ENCODE measurements at regions not wholly inside any gene's neighbourhood (a gene's known extent, or its start where the extent isn't known, plus 50 kb on each side); places are given as distances from the start of the nearest gene placed in this dataset.

DNA sequence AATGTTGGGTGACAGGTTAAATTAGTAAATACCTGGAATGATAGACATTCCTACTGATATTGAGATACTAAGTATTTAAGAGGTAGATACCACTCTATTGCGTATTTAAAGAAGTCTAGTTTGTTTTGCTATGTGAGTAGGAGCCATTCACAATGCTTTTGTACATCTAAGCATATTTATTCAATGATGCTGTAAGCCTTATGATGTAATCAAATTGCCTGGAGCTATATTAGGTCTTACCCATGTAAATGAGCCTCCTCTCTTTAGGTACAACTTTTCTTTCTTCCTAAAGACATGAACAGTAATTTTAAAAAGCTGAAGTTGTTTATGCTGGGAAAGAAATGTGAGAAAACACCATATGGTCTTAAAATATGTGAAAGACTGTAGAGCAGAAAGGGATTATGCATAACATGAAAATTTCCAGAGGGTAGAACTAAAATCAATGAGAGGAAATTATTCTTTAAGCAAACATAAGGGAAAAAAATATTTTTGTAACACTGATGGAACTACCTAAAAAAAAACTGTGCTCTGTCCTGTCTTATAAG is 526.7 kb downstream of the EPHA7 start:
- H2BK15ac ChIP-seq (ENCODE audit: low read length), result no peak overlapping the region
- no peak overlapping the region for H3K27ac ChIP-seq (ENCODE audit: low read depth, low read length)
- no peak overlapping the region for H2BK12ac ChIP-seq (ENCODE audit: low read depth, low read length)
- H4K5ac ChIP-seq (ENCODE audit: insufficient read length, low read depth, low read length), result no peak overlapping the region
- POLR2A ChIA-PET (ENCODE audit: partially characterized antibody), result no interaction called here
- no peaks in the 10 kb centered on the region for H3K9me3 ChIP-seq (ENCODE audit: insufficient read depth in 2 of 2, low read depth in 1 of 2, low read length in 1 of 2)
- no peaks in the 10 kb centered on the region for H3K79me1 ChIP-seq (ENCODE audit: low read depth, low read length)
- H4K91ac ChIP-seq (replicated peaks; ENCODE audit: insufficient read length, low read length), result no peak overlapping the region
- no peak overlapping the region for H3K23ac ChIP-seq (ENCODE audit: insufficient read length)
- no peaks in the 10 kb centered on the region for H3K36me3 ChIP-seq (ENCODE audit: control insufficient read depth in 2 of 4, insufficient read depth in 4 of 4, low read length in 3 of 4)
- no peaks in the 10 kb centered on the region for H3K79me2 ChIP-seq (ENCODE audit: control insufficient read depth in 1 of 2, insufficient read depth in 2 of 2, low read length in 2 of 2)
- FAIRE-seq, result no peak
- no peaks in the 10 kb centered on the region for H3K4me1 ChIP-seq (replicated peaks in 1 of 4; ENCODE audit: control insufficient read depth in 3 of 4, insufficient read depth in 4 of 4, low read length in 3 of 4)
- H3K23me2 ChIP-seq (ENCODE audit: low read depth, low read length), result no peaks in the 10 kb centered on the region
- no peaks in the 10 kb centered on the region for H4K20me1 ChIP-seq (replicated peaks in 1 of 2; ENCODE audit: control insufficient read depth in 1 of 2, insufficient read depth in 2 of 2, low read length in 2 of 2)
- no peak overlapping the region for H3K4me3 ChIP-seq (ENCODE audit: extremely low read depth in 1 of 4, insufficient read depth in 2 of 4, low read depth in 3 of 4, low read length in 4 of 4)
- no peak overlapping the region for H2AFZ ChIP-seq (ENCODE audit: low read length)
- no peak overlapping the region for H3K56ac ChIP-seq (replicated peaks; ENCODE audit: insufficient read length, low read depth, low read length)
- H2AK5ac ChIP-seq (ENCODE audit: low read depth, low read length), result no peak overlapping the region
- no peak overlapping the region for H3K9ac ChIP-seq (replicated peaks in 1 of 4; ENCODE audit: extremely low read depth in 1 of 4, low read depth in 3 of 4, low read length in 3 of 4)
- H2BK120ac ChIP-seq (replicated peaks; ENCODE audit: low read depth, low read length), result no peak overlapping the region
- no peak overlapping the region for H3K18ac ChIP-seq (ENCODE audit: extremely low read depth, low read length)
- CTCF ChIA-PET (ENCODE audit: partially characterized antibody), result interaction anchor here (1.2 kb wide), 1 partner anchor 40 kb away, joined by 3 read pairs; no protein-coding TSS in a partner anchor
- H2BK20ac ChIP-seq (ENCODE audit: low read length), result no peak overlapping the region
- DNase-seq (ENCODE audit: low read depth in 1 of 2, low spot score in 2 of 2), result no peak
- no peak overlapping the region for H3K4me2 ChIP-seq (ENCODE audit: insufficient read depth in 1 of 2, low read depth in 2 of 2, low read length in 2 of 2)
- H4K8ac ChIP-seq (ENCODE audit: extremely low read depth, insufficient read depth, low read length), result no peak overlapping the region
- no peak overlapping the region for H3K14ac ChIP-seq (ENCODE audit: insufficient read length)
- WGBS, 2 experiments (ENCODE audit: extremely low coverage in 1 of 2, insufficient coverage in 1 of 2, insufficient read length in 1 of 2, insufficient replicate concordance in 2 of 2, low coverage in 1 of 2, low lambda C conversion rate in 2 of 2, missing lambda C conversion rate in 1 of 2), result 88% methylated on average over 1 of the region's 1 CpG; no CpG with 5 or more reads in 1 of the 2 experiments
- no peak overlapping the region for H2BK5ac ChIP-seq (ENCODE audit: low read depth, low read length)
- H3K27me3 ChIP-seq (replicated peaks in 1 of 4; ENCODE audit: control insufficient read depth in 3 of 4, extremely low read depth in 1 of 4, insufficient read depth in 3 of 4, low read length in 3 of 4), result no peaks in the 10 kb centered on the region
- H3K4ac ChIP-seq (replicated peaks; ENCODE audit: insufficient read length, low read depth, low read length), result no peak overlapping the region
- TF ChIP-seq KDM5A (IDR thresholded peaks at IDR 0.05; ENCODE audit: low read length) (no peak), ZNF274 (IDR thresholded peaks at IDR 0.05; ENCODE audit: borderline replicate concordance, extremely low read depth, low read length) (no peak), TAF7 (optimal IDR thresholded peaks at IDR 0.05; ENCODE audit: borderline replicate concordance, low read depth, low read length) (no peak), RNF2 (IDR thresholded peaks at IDR 0.05; ENCODE audit: borderline replicate concordance, low read depth, low read length, missing control alignments, poor library complexity, severe bottlenecking) (no peak)

All from H1 (cell line).